ENCODE measurements at regions not wholly inside any gene's neighbourhood (a gene's known extent, or its start where the extent isn't known, plus 50 kb on each side); places are given as distances from the start of the nearest gene placed in this dataset.
"Not testable (repeated sequence)": the region's sequence is repeated elsewhere in the genome, so short reads cannot be mapped to it uniquely, and the experiment has no call there.

DNA sequence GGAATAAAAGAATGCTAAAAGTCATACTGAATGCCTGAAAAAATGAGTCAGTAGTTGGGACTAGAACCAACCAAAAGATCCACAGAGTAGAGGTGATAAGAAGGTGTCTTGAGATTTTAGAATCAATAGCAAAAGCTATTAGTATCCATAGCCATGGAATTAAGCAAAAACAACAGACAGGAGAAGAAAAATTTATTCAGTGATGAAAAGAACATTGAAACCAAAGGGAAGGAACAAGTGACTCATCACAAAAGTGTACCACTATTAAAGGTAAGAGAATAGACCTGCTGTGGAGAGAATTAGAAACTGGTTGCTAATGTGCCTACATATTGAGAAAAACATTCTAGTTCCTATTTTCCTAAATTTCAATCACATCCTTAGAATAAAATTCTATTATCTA, 182.0 kb upstream of the NEIL3 start:
- ATAC-seq (no peak), DNase-seq (no peak)
- intact Hi-C loops (cut with DNase I, micrococcal nuclease) = no loop called here

GRCh38 chr4:177128306-177128705, 181.4 kb upstream of the NEIL3 start:
- intact Hi-C loops (cut with DNase I, micrococcal nuclease) = no loop called here
- DNase-seq = no peak

GRCh38 chr4:177131736-177132135, 177.9 kb upstream of the NEIL3 start:
- ATAC-seq (no peak), DNase-seq (no peak)
- intact Hi-C loops (cut with DNase I, micrococcal nuclease) = no loop called here

More at GRCh38 chr4:177128306-177128705, 181.4 kb upstream of the NEIL3 start:
- ATAC-seq = no peak

GRCh38 chr4:177147668-177148067, 162.0 kb upstream of the NEIL3 start:
- DNase-seq (no peak), ATAC-seq (no peak)
- intact Hi-C loops (cut with DNase I, micrococcal nuclease) = no loop called here

- intact Hi-C loops (cut with DNase I, micrococcal nuclease) = no loop called here
- ATAC-seq (no peak), DNase-seq (no peak)
Observed at GRCh38 chr4:177155454-177155853, 154.2 kb upstream of the NEIL3 start.

- DNase-seq (no peak), ATAC-seq (no peak)
- intact Hi-C loops (cut with DNase I, micrococcal nuclease) = no loop called here
Observed at GRCh38 chr4:177159600-177159999, 150.1 kb upstream of the NEIL3 start.

GRCh38 chr4:177161781-177162180, 147.9 kb upstream of the NEIL3 start:
- intact Hi-C loops (cut with DNase I, micrococcal nuclease) = no loop called here
- no peak for DNase-seq
- no peak for ATAC-seq

DNA sequence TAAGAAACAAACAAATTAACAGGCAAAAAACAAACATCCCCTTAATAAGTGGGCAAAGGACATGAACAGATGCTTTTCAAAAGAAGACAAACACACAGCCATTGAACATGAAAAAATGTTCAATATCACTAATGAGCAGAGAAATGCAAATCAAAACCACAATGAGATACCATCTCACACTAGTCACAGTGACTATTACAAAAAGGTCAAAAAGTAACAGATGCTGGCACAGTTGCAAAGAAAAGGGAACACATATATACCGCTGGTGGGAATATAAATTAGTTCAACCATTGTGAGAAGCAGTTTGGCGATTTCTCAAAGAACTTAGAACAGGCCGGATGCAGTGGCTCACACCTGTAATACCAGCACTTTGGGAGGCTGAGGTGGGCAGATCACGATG, 146.1 kb upstream of the NEIL3 start:
- intact Hi-C loops (cut with DNase I, micrococcal nuclease) = no loop called here
- no peak for DNase-seq
- ATAC-seq = no peak

DNA sequence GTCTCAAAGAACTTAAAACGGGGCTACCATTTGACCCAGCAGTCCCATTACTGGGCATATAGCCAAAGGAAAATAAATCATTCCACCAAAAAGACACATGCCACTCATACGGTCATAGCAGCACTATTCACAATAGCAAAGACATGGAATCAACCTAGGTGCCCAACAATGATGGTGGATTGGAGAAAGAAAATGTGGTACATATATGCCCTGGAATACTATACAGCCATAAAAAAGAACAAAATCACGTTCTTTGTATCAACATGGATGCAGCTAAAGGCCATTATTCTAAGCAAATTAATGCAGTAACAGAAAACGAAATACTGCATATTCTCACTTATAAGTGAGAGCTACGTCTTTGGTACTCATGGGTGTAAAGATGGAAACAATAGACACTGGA, 138.1 kb upstream of the NEIL3 start:
- ATAC-seq = no peak
- intact Hi-C loops (cut with DNase I, micrococcal nuclease) = no loop called here

DNA sequence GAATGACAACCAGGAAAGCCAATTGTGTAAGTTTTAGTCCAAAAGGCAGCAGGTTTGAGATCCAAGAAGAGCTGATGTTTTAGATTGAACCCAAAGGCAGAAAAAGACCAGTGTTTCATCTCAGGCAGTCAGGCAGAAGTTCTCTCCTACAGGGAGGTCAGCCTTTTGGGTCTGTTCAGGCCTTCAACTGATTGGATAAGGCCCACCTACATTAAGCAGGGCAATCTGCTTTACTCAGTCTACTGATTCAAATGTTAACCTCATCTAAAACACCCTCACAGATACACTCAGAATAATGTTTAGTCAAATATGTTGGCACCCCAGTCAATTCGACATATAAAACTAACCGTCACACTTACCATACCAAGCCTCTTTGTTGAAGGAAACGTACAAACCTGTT, 134.2 kb upstream of the NEIL3 start:
- no peak for ATAC-seq
- intact Hi-C loops (cut with DNase I, micrococcal nuclease) = no loop called here
- DNase-seq = no peak

More for the DNA sequence above, 138.1 kb upstream of the NEIL3 start:
- no peak for DNase-seq

- intact Hi-C loops (cut with DNase I, micrococcal nuclease) = no loop called here
- ATAC-seq = no peak
- DNase-seq = no peak
Observed at GRCh38 chr4:177177541-177178081, 132.1 kb upstream of the NEIL3 start.

- intact Hi-C loops (cut with DNase I, micrococcal nuclease) = no loop called here
- no peak for DNase-seq
- no peak for ATAC-seq
Observed at GRCh38 chr4:177178246-177178645, 131.4 kb upstream of the NEIL3 start.

GRCh38 chr4:177182166-177182565, 127.5 kb upstream of the NEIL3 start:
- DNase-seq (no peak), ATAC-seq (no peak)
- intact Hi-C loops (cut with DNase I, micrococcal nuclease) = no loop called here

GRCh38 chr4:177182728-177183127, 126.9 kb upstream of the NEIL3 start:
- intact Hi-C loops (cut with DNase I, micrococcal nuclease) = no loop called here
- DNase-seq (no peak), ATAC-seq (no peak)

DNA sequence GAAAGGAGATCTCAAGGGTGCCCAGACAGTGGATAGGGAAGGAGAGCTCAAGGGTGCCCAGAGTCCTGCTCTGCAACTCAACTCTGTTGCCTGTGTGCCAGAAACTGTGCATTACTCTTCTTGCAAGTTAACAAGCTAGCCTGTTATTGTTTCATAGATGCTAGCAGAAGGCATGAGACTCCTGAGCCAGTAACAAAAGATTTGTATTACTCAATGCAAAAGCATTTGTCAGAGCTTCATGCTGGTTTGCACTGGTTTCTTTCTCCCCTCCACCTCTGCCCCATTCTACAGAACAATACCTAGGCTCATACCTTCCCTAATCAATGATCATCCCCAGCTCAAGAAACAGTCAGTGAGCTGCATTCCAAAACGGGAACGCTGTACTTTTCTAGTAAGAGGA, 124.5 kb upstream of the NEIL3 start:
- intact Hi-C loops (cut with DNase I, micrococcal nuclease) = no loop called here
- no peak for ATAC-seq
- no peak for DNase-seq

GRCh38 chr4:177185579-177185978, 124.1 kb upstream of the NEIL3 start:
- ATAC-seq (no peak), DNase-seq (no peak)
- intact Hi-C loops (cut with DNase I, micrococcal nuclease) = no loop called here

DNA sequence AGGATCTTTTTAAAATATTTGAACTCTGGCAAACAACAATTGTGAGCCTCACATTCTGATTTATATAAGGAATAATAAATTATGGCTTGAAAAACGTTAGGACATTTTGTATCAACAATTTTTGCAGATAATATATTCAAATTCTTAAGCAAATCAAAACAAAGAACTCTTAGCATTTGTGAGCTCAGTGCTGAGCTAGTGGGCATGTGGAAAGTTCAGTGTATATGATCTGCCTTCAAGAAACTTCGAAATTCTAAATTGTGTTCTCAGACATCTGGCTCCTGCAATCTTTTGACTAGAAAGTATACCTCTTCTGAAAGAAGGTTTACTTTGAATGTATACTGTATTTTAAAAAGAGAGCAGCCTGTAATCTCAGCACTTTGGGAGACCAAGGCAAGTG, 122.3 kb upstream of the NEIL3 start:
- intact Hi-C loops (cut with DNase I, micrococcal nuclease) = no loop called here
- ATAC-seq (no peak), DNase-seq (no peak)

DNA sequence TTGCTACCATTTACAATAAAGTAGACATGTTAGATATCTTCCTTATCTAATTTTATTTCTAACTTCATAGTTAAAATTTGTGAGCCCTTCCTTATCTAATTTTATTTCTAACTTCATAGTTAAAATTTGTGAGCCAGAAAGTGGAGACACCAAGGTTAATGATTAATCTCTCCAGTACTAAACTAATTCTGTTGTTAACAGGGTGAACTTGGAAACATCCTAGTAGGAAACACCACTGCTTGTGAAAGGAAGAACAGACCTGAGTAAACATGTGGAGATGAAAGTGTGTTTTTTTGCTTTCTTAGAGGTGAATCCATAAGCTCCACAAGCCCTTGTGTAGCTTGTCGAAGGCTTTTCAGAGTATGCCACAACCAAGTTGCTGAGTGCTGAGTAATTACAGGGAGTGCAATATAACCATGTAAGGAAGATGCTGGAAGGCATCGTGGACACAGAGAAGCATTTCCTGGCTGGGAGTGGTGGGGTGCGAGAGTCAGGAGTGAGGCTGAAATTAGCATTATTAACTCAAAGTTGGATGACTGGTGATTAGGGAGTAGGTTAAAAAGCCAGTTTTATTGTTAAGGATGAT, 118.6 kb upstream of the NEIL3 start:
- intact Hi-C loops (cut with DNase I, micrococcal nuclease) = no loop called here
- no peak for DNase-seq
- no peak for ATAC-seq

- ATAC-seq (no peak), DNase-seq (no peak)
- intact Hi-C loops (cut with DNase I, micrococcal nuclease) = no loop called here
Observed at GRCh38 chr4:177191586-177191985, 118.1 kb upstream of the NEIL3 start.

GRCh38 chr4:177191991-177192390, 117.7 kb upstream of the NEIL3 start:
- DNase-seq (no peak), ATAC-seq (no peak)
- intact Hi-C loops (cut with DNase I, micrococcal nuclease) = no loop called here

- ATAC-seq; intact Hi-C loops (cut with DNase I, micrococcal nuclease); DNase-seq: not testable (repeated sequence)
Observed at GRCh38 chr4:177193024-177193715, 116.5 kb upstream of the NEIL3 start.
